A549 (cell line): ENCODE measurements at regions not wholly inside any gene's neighbourhood (a gene's known extent, or its start where the extent isn't known, plus 50 kb on each side); places are given as distances from the start of the nearest gene placed in this dataset.

Experiments
- ATAC-seq, 2 experiments: fragments of 200-7000 bp in 1 of 2; fragments of >200 bp in 1 of 2; cut with Nextera tagmentation in 1 of 2; cut with Tn5 transposase in 1 of 2; 3 replicates each; pipeline versions ENCODE4 v1.8.0 to v1.9.1; 2018 to 2020; ENCODE audit warnings: mild to moderate bottlenecking in 1 of 2, moderate library complexity in 1 of 2
- CTCF ChIA-PET: fragments of 300-600 bp; sonication (Branson Sonifier 250); formaldehyde crosslinking; extraction: SDS; loops from one replicate; lab custom pipeline; 2021; ENCODE audit warnings: antibody characterized with exemption, inconsistent platforms; lab: Yijun Ruan, JAX
- POLR2A ChIA-PET: fragments of 350-600 bp; formaldehyde crosslinking; extraction: SDS; loops from one replicate; lab custom pipeline; 2021; ENCODE audit warnings: antibody characterized with exemption, inconsistent platforms; lab: Yijun Ruan, JAX
- DNase-seq, 2 experiments: peaks; one replicate each; pipeline versions ENCODE4 v3.0.0 to v3.0.0-alpha.2; 2011 to 2016; ENCODE audit warnings: low read depth in 1 of 2, low spot score in 1 of 2
- FAIRE-seq: peaks from 2 replicates; lab custom pipeline; 2011; peaks lifted over from hg19 to GRCh38; lab: Jason Lieb, UNC
- H3K27ac ChIP-seq, 2 experiments: fragments of >200 bp; sonication (Bioruptor Twin); formaldehyde crosslinking; 3 replicates each; pipeline ENCODE4 v1.5.1; 2016 to 2017
- H3K4me1 ChIP-seq: fragments of >200 bp; sonication (Bioruptor Twin); formaldehyde crosslinking; 3 replicates; pipeline ENCODE4 v1.6.1; 2016
- H3K4me2 ChIP-seq: fragments of >200 bp; sonication (Bioruptor Twin); formaldehyde crosslinking; 3 replicates; pipeline ENCODE4 v1.6.1; 2016
- H3K4me3 ChIP-seq: fragments of >200 bp; sonication (Bioruptor Twin); formaldehyde crosslinking; 3 replicates; pipeline ENCODE4 v1.5.1; 2016
- H3K9me3 ChIP-seq: fragments of >200 bp; sonication (Bioruptor Twin); formaldehyde crosslinking; 3 replicates; pipeline ENCODE4 v1.6.1; 2016
- CBX8 ChIP-seq: fragments of 200-600 bp; sonication (generic); IDR thresholded peaks from 2 replicates; pipeline ENCODE4 v1.6.1; 2016
- CEBPB ChIP-seq, 2 experiments: fragments of >200 bp in 1 of 2; sonication (Bioruptor Twin) in 1 of 2; formaldehyde crosslinking in 1 of 2; IDR thresholded peaks; 2 replicates each; pipeline ENCODE4 v1.6.1; 2012 to 2016
- EP300 ChIP-seq, 2 experiments: fragments of >200 bp; sonication (Bioruptor Twin); formaldehyde crosslinking; IDR thresholded peaks; 2 replicates in 1 of 2; 3 replicates in 1 of 2; pipeline ENCODE4 v1.6.1; 2016 to 2017
- ESRRA ChIP-seq: fragments of 150-350 bp; IDR thresholded peaks from 2 replicates; pipeline ENCODE4 v1.6.1; 2014; ENCODE audit warnings: mild to moderate bottlenecking, low read length, borderline replicate concordance
- FOSB ChIP-seq: fragments of 250-450 bp; sonication (Bioruptor Pico); IDR thresholded peaks from 2 replicates; pipeline ENCODE4 v1.5.0; 2020; ENCODE audit warnings: mild to moderate bottlenecking, moderate library complexity
- GATA3 ChIP-seq: IDR thresholded peaks from 2 replicates; pipeline ENCODE4 v1.6.1; 2012; ENCODE audit warnings: borderline replicate concordance
- HOXA7 ChIP-seq: fragments of 250-450 bp; sonication (Bioruptor Pico); IDR thresholded peaks from 2 replicates; pipeline ENCODE4 v1.5.0; 2020; ENCODE audit warnings: mild to moderate bottlenecking, moderate library complexity
- HOXB5 ChIP-seq: fragments of 250-450 bp; sonication (Bioruptor Pico); IDR thresholded peaks from 2 replicates; pipeline ENCODE4 v1.5.0; 2020; ENCODE audit warnings: mild to moderate bottlenecking, moderate library complexity
- JUNB ChIP-seq: fragments of >200 bp; sonication (Bioruptor Twin); formaldehyde crosslinking; IDR thresholded peaks from 2 replicates; pipeline ENCODE4 v1.6.1; 2016
- MAZ ChIP-seq: fragments of 150-350 bp; IDR thresholded peaks from 2 replicates; pipeline ENCODE4 v1.6.1; 2014; ENCODE audit warnings: antibody characterized with exemption, low read depth, low read length, borderline replicate concordance
- NR3C1 ChIP-seq: fragments of >200 bp; sonication (Bioruptor Twin); formaldehyde crosslinking; IDR thresholded peaks from 3 replicates; pipeline ENCODE4 v1.6.1; 2017
- RAD21 ChIP-seq, 2 experiments: fragments of >200 bp in 1 of 2; sonication (Bioruptor Twin) in 1 of 2; formaldehyde crosslinking in 1 of 2; IDR thresholded peaks in 1 of 2; conservative IDR thresholded peaks in 1 of 2; 2 replicates in 1 of 2; 3 replicates in 1 of 2; pipeline ENCODE4 v1.6.1; 2012 to 2018; ENCODE audit warnings: inconsistent platforms in 1 of 2
- RCOR1 ChIP-seq: fragments of 150-350 bp; IDR thresholded peaks from 2 replicates; pipeline ENCODE4 v1.6.1; 2014; ENCODE audit warnings: antibody characterized with exemption, low read length, low read depth
- RNF2 ChIP-seq: fragments of 200-600 bp; sonication (generic); IDR thresholded peaks from 2 replicates; pipeline ENCODE4 v1.6.1; 2016; ENCODE audit warnings: low read depth, mild to moderate bottlenecking, antibody characterized with exemption, moderate library complexity, borderline replicate concordance
- SREBF2 ChIP-seq: fragments of 450-650 bp; IDR thresholded peaks from 2 replicates; pipeline ENCODE4 v1.6.1; 2014; ENCODE audit warnings: mild to moderate bottlenecking, moderate library complexity
- WGBS: methylation state at CpG from one replicate; pipeline ENCODE4 v1.1.6; 2017; ENCODE audit errors: missing lambda C conversion rate; 5-methylcytosine and 5-hydroxymethylcytosine counted together
- TF ChIP-seq, protein P1 (sequence below): fragments of >200 bp; sonication (Bioruptor Twin); formaldehyde crosslinking; IDR thresholded peaks from 2 replicates; pipeline ENCODE4 v1.6.1; 2016
- TF ChIP-seq, protein P2 (sequence below): fragments of >200 bp; sonication (Bioruptor Twin); formaldehyde crosslinking; IDR thresholded peaks from 3 replicates; pipeline ENCODE4 v1.6.1; 2016
- TF ChIP-seq, protein P3 (sequence below): fragments of 200-600 bp; sonication (generic); IDR thresholded peaks from 2 replicates; pipeline ENCODE4 v1.6.1; 2016; ENCODE audit warnings: antibody characterized with exemption, mild to moderate bottlenecking, moderate library complexity
- TF ChIP-seq, protein P4 (sequence below): IDR thresholded peaks from 2 replicates; pipeline ENCODE4 v1.6.1; 2012

DNA sequence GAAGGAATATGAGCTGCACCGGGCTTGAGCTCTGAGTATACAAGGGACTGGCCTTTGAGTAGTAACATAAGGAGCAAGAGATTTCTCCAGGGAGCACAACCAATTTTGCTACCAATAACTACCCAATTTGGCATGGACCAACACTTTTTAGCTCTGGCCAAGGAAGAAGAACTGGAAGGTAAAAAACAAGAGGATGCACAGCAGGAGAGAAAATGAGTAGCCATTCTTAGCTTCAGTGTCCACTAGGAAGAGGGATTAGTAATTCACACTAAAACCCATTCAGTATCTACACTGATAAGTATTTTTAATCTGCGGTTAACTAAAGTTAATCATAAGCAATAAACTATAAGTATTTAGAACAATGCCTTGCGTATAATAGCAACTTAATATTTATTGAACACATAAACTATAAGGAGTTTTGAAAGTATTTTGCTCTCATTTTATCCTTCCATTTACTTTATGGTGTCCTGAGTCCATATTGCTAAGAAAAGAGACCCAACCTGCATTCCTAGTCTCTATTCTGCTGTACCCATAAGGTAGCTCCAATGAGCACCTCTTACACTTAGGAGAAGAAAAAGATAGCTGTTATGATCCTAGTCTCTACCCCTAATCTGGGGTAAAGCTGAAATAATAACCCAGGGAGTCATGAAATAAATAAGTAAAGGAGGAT is 268.9 kb downstream of the IGSF11 start:
- 48% methylated on average over 3 of the region's 3 CpGs for WGBS
- ChIA-PET POLR2A (no interaction called here), CTCF (interaction anchor here (1.0 kb wide), 1 partner anchor 98 kb away, joined by 3 read pairs; no protein-coding TSS in a partner anchor)
- ATAC-seq (no peak), FAIRE-seq (no peak), DNase-seq (no peak)
- no peak overlapping the region for H3K27ac ChIP-seq
- H3K4me1 ChIP-seq: no peaks in the 10 kb centered on the region
- H3K4me2 ChIP-seq: no peak overlapping the region
- no peaks in the 10 kb centered on the region for H3K9me3 ChIP-seq
- TF ChIP-seq FOSB (CRISPR knock-in tag) (no peak), SREBF2 (no peak), CBX8 (no peak), HOXA7 (CRISPR knock-in tag) (no peak)
- TF ChIP-seq, protein P1, sequence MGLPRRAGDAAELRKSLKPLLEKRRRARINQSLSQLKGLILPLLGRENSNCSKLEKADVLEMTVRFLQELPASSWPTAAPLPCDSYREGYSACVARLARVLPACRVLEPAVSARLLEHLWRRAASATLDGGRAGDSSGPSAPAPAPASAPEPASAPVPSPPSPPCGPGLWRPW: no peak
- TF ChIP-seq, protein P2, sequence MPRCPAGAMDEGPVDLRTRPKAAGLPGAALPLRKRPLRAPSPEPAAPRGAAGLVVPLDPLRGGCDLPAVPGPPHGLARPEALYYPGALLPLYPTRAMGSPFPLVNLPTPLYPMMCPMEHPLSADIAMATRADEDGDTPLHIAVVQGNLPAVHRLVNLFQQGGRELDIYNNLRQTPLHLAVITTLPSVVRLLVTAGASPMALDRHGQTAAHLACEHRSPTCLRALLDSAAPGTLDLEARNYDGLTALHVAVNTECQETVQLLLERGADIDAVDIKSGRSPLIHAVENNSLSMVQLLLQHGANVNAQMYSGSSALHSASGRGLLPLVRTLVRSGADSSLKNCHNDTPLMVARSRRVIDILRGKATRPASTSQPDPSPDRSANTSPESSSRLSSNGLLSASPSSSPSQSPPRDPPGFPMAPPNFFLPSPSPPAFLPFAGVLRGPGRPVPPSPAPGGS: no peak
- no peak overlapping the region for H3K4me3 ChIP-seq

DNA sequence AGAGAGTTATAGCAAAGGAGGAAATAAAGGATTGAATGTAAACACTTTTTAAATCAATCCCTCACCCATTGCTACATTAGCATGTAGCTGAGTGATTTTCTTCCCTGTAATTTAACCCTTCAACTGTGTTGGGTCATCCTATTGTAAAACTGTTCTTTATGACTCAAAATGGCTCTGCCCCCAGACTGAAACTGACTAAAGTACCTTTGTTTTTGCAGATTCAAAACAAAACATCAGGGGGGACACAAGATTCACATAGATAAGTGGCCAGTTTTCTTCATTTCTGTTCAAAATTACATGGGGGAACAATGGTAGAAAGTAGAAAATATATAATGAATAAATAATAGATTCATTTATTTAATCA is 268.4 kb downstream of the IGSF11 start:
- Histone ChIP-seq H3K9me3 (no peaks in the 10 kb centered on the region), H3K27ac (no peak overlapping the region), H3K4me1 (no peaks in the 10 kb centered on the region), H3K4me3 (no peak overlapping the region), H3K4me2 (no peak overlapping the region)
- no peak for FAIRE-seq
- ChIA-PET POLR2A (no interaction called here), CTCF (interaction anchor here (1.0 kb wide), 1 partner anchor 98 kb away, joined by 3 read pairs; no protein-coding TSS in a partner anchor)
- ATAC-seq: no peak
- DNase-seq: no peak
- TF ChIP-seq JUNB (no peak), GATA3 (no peak), MAZ (no peak)
- TF ChIP-seq, protein P3, sequence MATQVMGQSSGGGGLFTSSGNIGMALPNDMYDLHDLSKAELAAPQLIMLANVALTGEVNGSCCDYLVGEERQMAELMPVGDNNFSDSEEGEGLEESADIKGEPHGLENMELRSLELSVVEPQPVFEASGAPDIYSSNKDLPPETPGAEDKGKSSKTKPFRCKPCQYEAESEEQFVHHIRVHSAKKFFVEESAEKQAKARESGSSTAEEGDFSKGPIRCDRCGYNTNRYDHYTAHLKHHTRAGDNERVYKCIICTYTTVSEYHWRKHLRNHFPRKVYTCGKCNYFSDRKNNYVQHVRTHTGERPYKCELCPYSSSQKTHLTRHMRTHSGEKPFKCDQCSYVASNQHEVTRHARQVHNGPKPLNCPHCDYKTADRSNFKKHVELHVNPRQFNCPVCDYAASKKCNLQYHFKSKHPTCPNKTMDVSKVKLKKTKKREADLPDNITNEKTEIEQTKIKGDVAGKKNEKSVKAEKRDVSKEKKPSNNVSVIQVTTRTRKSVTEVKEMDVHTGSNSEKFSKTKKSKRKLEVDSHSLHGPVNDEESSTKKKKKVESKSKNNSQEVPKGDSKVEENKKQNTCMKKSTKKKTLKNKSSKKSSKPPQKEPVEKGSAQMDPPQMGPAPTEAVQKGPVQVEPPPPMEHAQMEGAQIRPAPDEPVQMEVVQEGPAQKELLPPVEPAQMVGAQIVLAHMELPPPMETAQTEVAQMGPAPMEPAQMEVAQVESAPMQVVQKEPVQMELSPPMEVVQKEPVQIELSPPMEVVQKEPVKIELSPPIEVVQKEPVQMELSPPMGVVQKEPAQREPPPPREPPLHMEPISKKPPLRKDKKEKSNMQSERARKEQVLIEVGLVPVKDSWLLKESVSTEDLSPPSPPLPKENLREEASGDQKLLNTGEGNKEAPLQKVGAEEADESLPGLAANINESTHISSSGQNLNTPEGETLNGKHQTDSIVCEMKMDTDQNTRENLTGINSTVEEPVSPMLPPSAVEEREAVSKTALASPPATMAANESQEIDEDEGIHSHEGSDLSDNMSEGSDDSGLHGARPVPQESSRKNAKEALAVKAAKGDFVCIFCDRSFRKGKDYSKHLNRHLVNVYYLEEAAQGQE: no peak

DNA sequence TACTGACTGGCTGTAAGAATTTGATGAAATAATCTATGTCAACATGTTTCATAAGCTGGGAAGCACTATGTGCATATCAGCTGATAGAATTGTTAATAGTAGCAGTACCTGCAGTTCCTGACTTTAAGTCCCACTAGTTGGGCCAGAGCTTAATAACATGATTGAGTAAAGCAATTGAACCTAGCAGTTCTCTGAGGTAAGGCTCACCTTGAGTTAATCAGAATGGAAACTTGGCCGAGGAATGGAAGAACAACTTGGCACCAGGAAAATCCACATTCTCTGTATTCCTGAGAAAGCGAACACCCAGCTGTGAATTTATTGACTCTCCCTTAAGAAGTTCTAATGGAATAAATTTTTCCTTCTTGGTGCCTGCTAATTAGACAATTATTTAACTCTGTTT is 262.6 kb downstream of the IGSF11 start:
- ATAC-seq (no peak), FAIRE-seq (no peak), DNase-seq (no peak)
- Histone ChIP-seq H3K4me2 (no peak overlapping the region), H3K4me3 (no peak overlapping the region), H3K4me1 (no peaks in the 10 kb centered on the region), H3K9me3 (no peaks in the 10 kb centered on the region), H3K27ac (no peak overlapping the region)
- WGBS: 32% methylated on average over 2 of the region's 2 CpGs
- POLR2A ChIA-PET: no interaction called here
- CTCF ChIA-PET: no interaction called here
- TF ChIP-seq RNF2 (no peak), HOXA7 (CRISPR knock-in tag) (no peak), NR3C1 (no peak), HOXB5 (CRISPR knock-in tag) (no peak), CEBPB (IDR thresholded peaks at IDR 0.05) (no peak), RAD21 (conservative IDR thresholded peaks at IDR 0.05 in 1 of 2, IDR thresholded peaks at IDR 0.05 in 1 of 2) (no peak), ESRRA (no peak), EP300 (IDR thresholded peaks at IDR 0.05) (no peak), RCOR1 (no peak)
- TF ChIP-seq, protein P1: no peak
- TF ChIP-seq, protein P4, sequence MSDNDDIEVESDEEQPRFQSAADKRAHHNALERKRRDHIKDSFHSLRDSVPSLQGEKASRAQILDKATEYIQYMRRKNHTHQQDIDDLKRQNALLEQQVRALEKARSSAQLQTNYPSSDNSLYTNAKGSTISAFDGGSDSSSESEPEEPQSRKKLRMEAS: no peak
